IMR-90 (cell line): ENCODE measurements at regions not wholly inside any gene's neighbourhood (a gene's known extent, or its start where the extent isn't known, plus 50 kb on each side); places are given as distances from the start of the nearest gene placed in this dataset.

Experiments used
- ATAC-seq: fragments of 200-7000 bp; cut with Tn5 transposase; 2 replicates; pipeline ENCODE4 v1.9.1; 2020; ENCODE audit warnings: low read depth, mild to moderate bottlenecking, moderate library complexity
- BruUV-seq: library from RNA; stranded (reverse); fragments of 400-500 nt; replicated peaks from 2 replicates; lab custom pipeline; 2021; lab: Mats Ljungman, UMichigan
- CTCF ChIA-PET: fragments of 300-600 bp; formaldehyde crosslinking; extraction: SDS; loops from one replicate; lab custom pipeline; 2021; ENCODE audit warnings: antibody characterized with exemption; lab: Yijun Ruan, JAX
- POLR2A ChIA-PET: fragments of 300-600 bp; sonication (Branson Sonifier 250); formaldehyde crosslinking; loops from one replicate; lab custom pipeline; 2022; ENCODE audit warnings: antibody characterized with exemption; ENCODE audit not compliant: unreplicated experiment; lab: Charles Lee
- DNase-seq: peaks from one replicate; pipeline ENCODE4 v3.0.0; 2013
- H2AFZ ChIP-seq: replicated peaks from 2 replicates; pipeline ENCODE3; 2013; ENCODE audit warnings: low read length, mild to moderate bottlenecking; ENCODE audit not compliant: poor library complexity
- H2AK5ac ChIP-seq: 2 replicates; pipeline ENCODE4 v1.6.1; 2013; ENCODE audit warnings: low read depth, low read length, inconsistent platforms
- H2AK9ac ChIP-seq: replicated peaks from 2 replicates; pipeline ENCODE3; 2013; ENCODE audit warnings: mild to moderate bottlenecking, low read depth, low read length, moderate library complexity; ENCODE audit not compliant: poor library complexity
- H2BK120ac ChIP-seq: 2 replicates; pipeline ENCODE4 v1.6.1; 2013; ENCODE audit warnings: low read depth, low read length, inconsistent platforms
- H2BK15ac ChIP-seq: 3 replicates; pipeline ENCODE4 v1.6.1; 2013; ENCODE audit warnings: low read depth, low read length, inconsistent platforms
- H2BK20ac ChIP-seq: 2 replicates; pipeline ENCODE4 v1.6.1; 2013; ENCODE audit warnings: low read depth, mild to moderate bottlenecking, inconsistent platforms, low read length, moderate library complexity
- H2BK5ac ChIP-seq: 2 replicates; pipeline ENCODE4 v1.6.1; 2013; ENCODE audit warnings: mild to moderate bottlenecking, low read depth, low read length, inconsistent platforms; ENCODE audit not compliant: poor library complexity, severe bottlenecking
- H3K14ac ChIP-seq: replicated peaks from 2 replicates; pipeline ENCODE4 v1.6.1; 2013; ENCODE audit warnings: low read depth, low read length, inconsistent platforms
- H3K18ac ChIP-seq: 2 replicates; pipeline ENCODE4 v1.6.1; 2013; ENCODE audit warnings: low read depth, low read length, control low read depth
- H3K23ac ChIP-seq: 2 replicates; pipeline ENCODE4 v1.6.1; 2013; ENCODE audit warnings: low read depth, low read length, inconsistent platforms
- H3K27ac ChIP-seq: 2 replicates; pipeline ENCODE4 v1.5.1; 2013; ENCODE audit warnings: mild to moderate bottlenecking, control low read depth, low read length; ENCODE audit not compliant: insufficient read depth
- H3K27me3 ChIP-seq: 2 replicates; pipeline ENCODE4 v1.6.1; 2013; ENCODE audit warnings: low read length; ENCODE audit not compliant: control insufficient read depth, insufficient read depth
- H3K36me3 ChIP-seq: 2 replicates; pipeline ENCODE4 v1.6.1; 2013; ENCODE audit warnings: low read length, mixed read lengths; ENCODE audit not compliant: control insufficient read depth, insufficient read depth
- H3K4ac ChIP-seq: 2 replicates; pipeline ENCODE4 v1.6.1; 2013; ENCODE audit warnings: low read depth, low read length, inconsistent platforms
- H3K4me1 ChIP-seq: 2 replicates; pipeline ENCODE4 v1.6.1; 2013; ENCODE audit warnings: low read length, mixed read lengths; ENCODE audit not compliant: control insufficient read depth, insufficient read depth
- H3K4me2 ChIP-seq: 2 replicates; pipeline ENCODE4 v1.6.1; 2013; ENCODE audit warnings: low read depth, mild to moderate bottlenecking, control low read depth, low read length, moderate library complexity
- H3K4me3 ChIP-seq: 2 replicates; pipeline ENCODE4 v1.5.1; 2013; ENCODE audit warnings: low read depth, mild to moderate bottlenecking, control low read depth, low read length, moderate library complexity; ENCODE audit not compliant: insufficient read depth
- H3K56ac ChIP-seq: 2 replicates; pipeline ENCODE4 v1.6.1; 2013; ENCODE audit warnings: low read length, inconsistent platforms; ENCODE audit not compliant: insufficient read depth; ENCODE audit errors: extremely low read depth
- H3K79me1 ChIP-seq, 2 experiments: 2 replicates each; pipeline ENCODE4 v1.6.1; 2013; ENCODE audit warnings: low read length in 2 of 2, inconsistent platforms in 1 of 2, low read depth in 1 of 2
- H3K9ac ChIP-seq: 2 replicates; pipeline ENCODE4 v1.6.1; 2013; ENCODE audit warnings: low read depth, low read length, control low read depth
- H3K9me1 ChIP-seq: 2 replicates; pipeline ENCODE4 v1.6.1; 2013; ENCODE audit warnings: low read length, inconsistent platforms; ENCODE audit not compliant: insufficient read depth
- H3K9me3 ChIP-seq: 2 replicates; pipeline ENCODE4 v1.6.1; 2013; ENCODE audit warnings: low read length; ENCODE audit not compliant: control insufficient read depth, insufficient read depth
- H4K20me1 ChIP-seq: 2 replicates; pipeline ENCODE4 v1.6.1; 2013; ENCODE audit warnings: low read length, inconsistent platforms; ENCODE audit not compliant: insufficient read depth
- H4K5ac ChIP-seq: 2 replicates; pipeline ENCODE4 v1.6.1; 2013; ENCODE audit warnings: mild to moderate bottlenecking, low read depth, low read length, control low read depth
- H4K8ac ChIP-seq, 2 experiments: 2 replicates each; pipeline ENCODE4 v1.6.1; 2013; ENCODE audit warnings: low read depth in 2 of 2, low read length in 2 of 2, control low read depth in 1 of 2, inconsistent platforms in 1 of 2
- H4K91ac ChIP-seq: 2 replicates; pipeline ENCODE4 v1.6.1; 2013; ENCODE audit warnings: low read depth, low read length, inconsistent platforms; ENCODE audit not compliant: insufficient read depth
- BHLHE40 ChIP-seq: fragments of 150-350 bp; IDR thresholded peaks from 2 replicates; pipeline ENCODE4 v1.6.1; 2016; ENCODE audit warnings: mild to moderate bottlenecking, low read depth, low read length
- MAFK ChIP-seq: IDR thresholded peaks from 2 replicates; pipeline ENCODE4 v1.6.1; 2012; ENCODE audit warnings: low read depth, low read length, improper control_type of control experiment
- NFE2L2 ChIP-seq: fragments of 150-350 bp; IDR thresholded peaks from 2 replicates; pipeline ENCODE4 v1.6.1; 2016; ENCODE audit warnings: low read depth, mild to moderate bottlenecking, low read length
- POLR2A ChIP-seq: IDR thresholded peaks from 2 replicates; pipeline ENCODE4 v1.6.1; 2012; ENCODE audit warnings: mild to moderate bottlenecking, low read depth, low read length
- RAD21 ChIP-seq: IDR thresholded peaks from 2 replicates; pipeline ENCODE4 v1.6.1; 2012; ENCODE audit warnings: low read length, improper control_type of control experiment
- USF2 ChIP-seq: fragments of 150-350 bp; IDR thresholded peaks from 2 replicates; pipeline ENCODE4 v1.6.1; 2017; ENCODE audit warnings: mild to moderate bottlenecking, antibody characterized with exemption, low read length, low read depth
- WGBS, 2 experiments: methylation state at CpG; one replicate each; pipeline versions ENCODE4 v1.1.5 to v1.1.7; 2013; ENCODE audit warnings: missing lambda C conversion rate in 2 of 2; ENCODE audit not compliant: insufficient read length in 1 of 2; ENCODE audit errors: extremely low coverage in 2 of 2; 5-methylcytosine and 5-hydroxymethylcytosine counted together
- dilution Hi-C: fragments of 300-500 bp; cut with HindIII; formaldehyde crosslinking; loops from one replicate; pipeline ENCODE4 v1.14.3; 2018; ENCODE audit warnings: low sequenced_read_pairs; ENCODE audit not compliant: unreplicated experiment
- in situ Hi-C: fragments of 300-500 bp; cut with MboI; formaldehyde crosslinking; loops from 3 replicates; pipeline ENCODE4 v1.14.3; 2019; ENCODE audit warnings: low sequenced_read_pairs, inconsistent platforms, mixed read lengths
- intact Hi-C: fragments of 100-400 bp; cut with micrococcal nuclease; formaldehyde crosslinking; loops from 2 replicates; pipeline ENCODE4 v1.10.0; 2022

- Histone ChIP-seq H2BK5ac (no peak overlapping the region), H3K9me1 (no peaks in the 10 kb centered on the region), H3K14ac (no peak overlapping the region), H4K5ac (no peak overlapping the region), H3K4ac (no peak overlapping the region), H3K4me2 (no peak overlapping the region), H3K79me1 (no peaks in the 10 kb centered on the region), H3K18ac (no peak overlapping the region), H2BK20ac (no peak overlapping the region), H3K36me3 (no peaks in the 10 kb centered on the region), H3K9me3 (no peaks in the 10 kb centered on the region), H2AK5ac (no peak overlapping the region), H3K27ac (no peak overlapping the region), H3K4me3 (no peak overlapping the region), H4K8ac (no peak overlapping the region), H2AK9ac (no peak overlapping the region), H2AFZ (no peak overlapping the region), H3K56ac (no peak overlapping the region), H2BK15ac (no peak overlapping the region), H4K20me1 (no peaks in the 10 kb centered on the region), H3K27me3 (no peaks in the 10 kb centered on the region; the same call in 1 of the 2 replicates), H2BK120ac (no peak overlapping the region), H3K23ac (no peak overlapping the region), H4K91ac (no peak overlapping the region), H3K4me1 (no peaks in the 10 kb centered on the region), H3K9ac (no peak overlapping the region)
- TF ChIP-seq MAFK, result no peak
- TF ChIP-seq POLR2A, result no peak
- TF ChIP-seq NFE2L2, result no peak
- TF ChIP-seq USF2, result no peak
- TF ChIP-seq BHLHE40, result no peak
- no peak for TF ChIP-seq RAD21
- no TSS peak for BruUV-seq
- ChIA-PET POLR2A (no interaction called here), CTCF (no interaction called here)
- ATAC-seq (no peak), DNase-seq (no peak)
- intact Hi-C loops, result no loop called here
- no CpG with 5 or more reads among the region's 2 CpGs for WGBS, 2 experiments
- in situ Hi-C loops, result no loop called here
- dilution Hi-C loops, result no loop called here
Measured at GRCh38 chr6:87860902-87861301, 158.9 kb upstream of the AKIRIN2 start.
